HepG2 (cell line): ENCODE measurements at regions not wholly inside any gene's neighbourhood (a gene's known extent, or its start where the extent isn't known, plus 50 kb on each side); places are given as distances from the start of the nearest gene placed in this dataset.

Experiments used
- ATAC-seq: fragments of 200-7000 bp; cut with Tn5 transposase; 3 replicates; pipeline ENCODE4 v1.9.1; 2020; ENCODE audit warnings: mild to moderate bottlenecking, moderate library complexity
- BruUV-seq: library from RNA; stranded (reverse); fragments of 400-500 nt; replicated peaks from 2 replicates; lab custom pipeline; 2021; lab: Mats Ljungman, UMichigan
- CTCF ChIA-PET: fragments of 300-600 bp; formaldehyde crosslinking; extraction: SDS; loops from one replicate; lab custom pipeline; 2021; ENCODE audit warnings: low total read pairs, inconsistent platforms, low intra/inter-chr PET ratio; lab: Yijun Ruan, JAX
- POLR2A ChIA-PET: fragments of 350-600 bp; sonication (Branson Sonifier 250); formaldehyde crosslinking; loops from one replicate; lab custom pipeline; 2020; ENCODE audit warnings: antibody characterized with exemption, inconsistent platforms; lab: Yijun Ruan, JAX
- DNase-seq: peaks from one replicate; pipeline ENCODE4 v3.0.0-alpha.2; 2015; ENCODE audit warnings: low spot score
- FAIRE-seq: peaks from 3 replicates; lab custom pipeline; 2011; peaks lifted over from hg19 to GRCh38; lab: Jason Lieb, UNC
- H2AFZ ChIP-seq: one replicate; pipeline ENCODE4 v1.6.1; 2011; ENCODE audit warnings: low read length, inconsistent platforms
- H3K27ac ChIP-seq: fragments of 300-600 bp; 3 replicates; pipeline ENCODE4 v1.8.0; 2011; ENCODE audit warnings: mixed run types, mild to moderate bottlenecking, mixed read lengths, low read length, inconsistent platforms; ENCODE audit not compliant: insufficient read depth; ENCODE audit errors: extremely low read length
- H3K27me3 ChIP-seq, 2 experiments: fragments of 200-600 bp in 1 of 2; 2 replicates in 1 of 2; 3 replicates in 1 of 2; pipeline versions ENCODE4 v1.6.0 to v1.8.0; 2011; ENCODE audit warnings: low read length in 2 of 2, mild to moderate bottlenecking in 2 of 2, moderate library complexity in 2 of 2, inconsistent platforms in 1 of 2; ENCODE audit not compliant: insufficient read depth in 2 of 2, control insufficient read depth in 1 of 2
- H3K36me3 ChIP-seq, 2 experiments: fragments of 200-600 bp in 1 of 2; replicated peaks in 1 of 2; 2 replicates in 1 of 2; 3 replicates in 1 of 2; pipeline versions ENCODE4 v1.5.1 to v1.8.0; 2011; ENCODE audit warnings: low read length in 2 of 2, inconsistent platforms in 1 of 2; ENCODE audit not compliant: insufficient read depth in 2 of 2, control insufficient read depth in 1 of 2
- H3K4me1 ChIP-seq: 2 replicates; pipeline ENCODE4 v1.5.1; 2012; ENCODE audit warnings: low read length, inconsistent platforms; ENCODE audit not compliant: insufficient read depth
- H3K4me2 ChIP-seq: 2 replicates; pipeline ENCODE4 v1.6.0; 2011; ENCODE audit warnings: low read depth, low read length, inconsistent platforms
- H3K4me3 ChIP-seq, 3 experiments: fragments of 200-600 bp in 1 of 3; sonication (generic), shearing (Covaris generic) in 1 of 3; replicated peaks in 1 of 3; 2 replicates each; pipeline ENCODE4 v1.5.1; 2011 to 2016; ENCODE audit warnings: low read length in 3 of 3, inconsistent platforms in 2 of 3, low read depth in 2 of 3, mild to moderate bottlenecking in 2 of 3, control low read depth in 1 of 3, mixed read lengths in 1 of 3; ENCODE audit not compliant: insufficient read depth in 1 of 3
- H3K79me2 ChIP-seq: one replicate; pipeline ENCODE4 v1.6.1; 2011; ENCODE audit warnings: low read length, inconsistent platforms; ENCODE audit not compliant: insufficient read depth
- H3K9ac ChIP-seq: 2 replicates; pipeline ENCODE4 v1.6.0; 2011; ENCODE audit warnings: mild to moderate bottlenecking, low read depth, low read length, inconsistent platforms; ENCODE audit not compliant: insufficient read depth
- H3K9me3 ChIP-seq: 2 replicates; pipeline ENCODE4 v1.5.1; 2012; ENCODE audit warnings: mild to moderate bottlenecking, low read length
- H4K20me1 ChIP-seq: 2 replicates; pipeline ENCODE4 v1.6.0; 2011; ENCODE audit warnings: inconsistent platforms, mild to moderate bottlenecking, low read length, moderate library complexity; ENCODE audit not compliant: insufficient read depth
- ARHGAP35 ChIP-seq: sonication (generic); formaldehyde crosslinking; IDR thresholded peaks from 2 replicates; pipeline ENCODE4 v1.9.0; 2022; ENCODE audit warnings: mild to moderate bottlenecking, inconsistent platforms, moderate library complexity, missing genetic modification reagents, borderline replicate concordance
- BRF2 ChIP-seq: sonication (generic); formaldehyde crosslinking; IDR thresholded peaks from 2 replicates; pipeline ENCODE4 v1.8.1; 2022; ENCODE audit warnings: mild to moderate bottlenecking, missing genetic modification reagents
- ETS1 ChIP-seq: sonication (generic); formaldehyde crosslinking; IDR thresholded peaks from 2 replicates; pipeline ENCODE4 v1.4.0; 2020; ENCODE audit warnings: missing genetic modification reagents
- HIVEP1 ChIP-seq: sonication (generic); formaldehyde crosslinking; IDR thresholded peaks from 2 replicates; pipeline ENCODE4 v1.4.0; 2020; ENCODE audit warnings: mild to moderate bottlenecking, missing genetic modification reagents
- HOXA7 ChIP-seq: sonication (generic); formaldehyde crosslinking; IDR thresholded peaks from 2 replicates; pipeline ENCODE4 v1.8.1; 2022; ENCODE audit warnings: mild to moderate bottlenecking, missing genetic modification reagents, moderate library complexity
- MLX ChIP-seq: IDR thresholded peaks from 2 replicates; pipeline ENCODE4 v1.6.1; 2016
- PBX2 ChIP-seq: IDR thresholded peaks from 2 replicates; pipeline ENCODE4 v1.6.1; 2016; ENCODE audit warnings: control low read depth
- RBM22 ChIP-seq: fragments of 200-400 bp; formaldehyde crosslinking; optimal IDR thresholded peaks from 2 replicates; pipeline ENCODE3; 2017; ENCODE audit warnings: mild to moderate bottlenecking, low read length, moderate library complexity
- SUZ12 ChIP-seq: fragments of 150-350 bp; IDR thresholded peaks from 2 replicates; pipeline ENCODE4 v1.6.1; 2014; ENCODE audit warnings: low read depth, low read length
- THYN1 ChIP-seq: sonication (generic); formaldehyde crosslinking; IDR thresholded peaks from 2 replicates; pipeline ENCODE4 v1.8.1; 2023; ENCODE audit warnings: low read depth, mild to moderate bottlenecking, moderate library complexity, missing genetic modification reagents, borderline replicate concordance
- ZNF317 ChIP-seq: sonication (generic); formaldehyde crosslinking; IDR thresholded peaks from 2 replicates; pipeline ENCODE4 v1.5.0; 2020; ENCODE audit warnings: mild to moderate bottlenecking, missing genetic modification reagents
- ZNF446 ChIP-seq: sonication (generic); formaldehyde crosslinking; IDR thresholded peaks from 2 replicates; pipeline ENCODE4 v1.5.0; 2020; ENCODE audit warnings: mild to moderate bottlenecking, missing genetic modification reagents
- ZNF496 ChIP-seq: sonication (generic); formaldehyde crosslinking; IDR thresholded peaks from 2 replicates; pipeline ENCODE4 v1.8.1; 2023; ENCODE audit warnings: mild to moderate bottlenecking, moderate library complexity, missing genetic modification reagents; ENCODE audit not compliant: insufficient replicate concordance
- WGBS: methylation state at CpG from one replicate; pipeline ENCODE4 v1.1.6; 2017; ENCODE audit warnings: low lambda C conversion rate; 5-methylcytosine and 5-hydroxymethylcytosine counted together
- in situ Hi-C: cut with HindIII; loops from 2 replicates; pipeline ENCODE4 v1.10.0; 2017; ENCODE audit warnings: low pct_unique_long_range_greater_than_20kb; ENCODE audit not compliant: extremely low pct_ligation_motif_present
- intact Hi-C: fragments of 100-400 bp; cut with micrococcal nuclease; formaldehyde crosslinking; loops from one replicate; pipeline ENCODE4 v1.10.0; 2022; ENCODE audit not compliant: unreplicated experiment

- Histone ChIP-seq H2AFZ (no peak overlapping the region), H3K4me2 (no peak overlapping the region), H4K20me1 (no peaks in the 10 kb centered on the region), H3K9me3 (no peaks in the 10 kb centered on the region), H3K9ac (no peak overlapping the region), H3K4me1 (peaks cover 32% of the 10 kb centered on the region), H3K4me3 (no peak overlapping the region), H3K27ac (no peak overlapping the region), H3K36me3 (no peaks in the 10 kb centered on the region), H3K79me2 (no peaks in the 10 kb centered on the region), H3K27me3 (no peaks in the 10 kb centered on the region)
- WGBS, result 93% methylated on average over 3 of the region's 3 CpGs
- POLR2A ChIA-PET, result no interaction called here
- no peak for DNase-seq
- BruUV-seq, result no TSS peak
- CTCF ChIA-PET, result no interaction called here
- FAIRE-seq, result no peak
- TF ChIP-seq HOXA7 (CRISPR knock-in tag) (no peak), BRF2 (CRISPR knock-in tag) (no peak), ZNF496 (CRISPR knock-in tag) (no peak), PBX2 (no peak), SUZ12 (no peak), RBM22 (no peak), ZNF446 (CRISPR knock-in tag) (no peak), ARHGAP35 (CRISPR knock-in tag) (no peak), MLX (CRISPR knock-in tag) (no peak), ZNF317 (CRISPR knock-in tag) (no peak), HIVEP1 (CRISPR knock-in tag) (no peak), THYN1 (no peak), ETS1 (no peak)
- in situ Hi-C loops, result no loop called here
- ATAC-seq, result no peak
- intact Hi-C loops, result no loop called here
Observed at GRCh38 chr1:213684454-213684853, 303.3 kb upstream of the PROX1 start.
